ENCODE measurements at regions not wholly inside any gene's neighbourhood (a gene's known extent, or its start where the extent isn't known, plus 50 kb on each side); places are given as distances from the start of the nearest gene placed in this dataset.

- no peak for DNase-seq
These were observed 200.2 kb upstream of the ID4 start for GRCh38 chr6:19637010-19637409.

GRCh38 chr6:19638931-19639330 is 198.2 kb upstream of the ID4 start:
- no peak for DNase-seq

- no peak for DNase-seq
These were observed 193.9 kb upstream of the ID4 start for GRCh38 chr6:19643287-19643686.

GRCh38 chr6:19643713-19644112 is 193.5 kb upstream of the ID4 start:
- DNase-seq = no peak

GRCh38 chr6:19655744-19656143 is 181.4 kb upstream of the ID4 start:
- DNase-seq = no peak

GRCh38 chr6:19660123-19660910 is 176.9 kb upstream of the ID4 start:
- DNase-seq = no peak

- DNase-seq = no peak
These were observed 174.3 kb upstream of the ID4 start for GRCh38 chr6:19662911-19663310.

GRCh38 chr6:19663479-19663878 is 173.7 kb upstream of the ID4 start:
- DNase-seq = no peak

- no peak for DNase-seq
These were observed 173.1 kb upstream of the ID4 start for GRCh38 chr6:19664050-19664449.

- no peak for DNase-seq
These were observed 172.1 kb upstream of the ID4 start for GRCh38 chr6:19664878-19665612.

GRCh38 chr6:19665613-19665909 is 171.6 kb upstream of the ID4 start:
- no peak for DNase-seq

- no peak for DNase-seq
These were observed 168.5 kb upstream of the ID4 start for GRCh38 chr6:19668710-19669109.

GRCh38 chr6:19669206-19669605 is 168.0 kb upstream of the ID4 start:
- no peak for DNase-seq

- no peak for DNase-seq
These were observed 154.3 kb upstream of the ID4 start for GRCh38 chr6:19682859-19683258.

GRCh38 chr6:19690325-19691075 is 146.7 kb upstream of the ID4 start:
- DNase-seq = no peak

GRCh38 chr6:19691465-19692167 is 145.6 kb upstream of the ID4 start:
- DNase-seq = no peak

- DNase-seq = no peak
These were observed 144.5 kb upstream of the ID4 start for GRCh38 chr6:19692506-19693298.

GRCh38 chr6:19694697-19695096 is 142.5 kb upstream of the ID4 start:
- no peak for DNase-seq

GRCh38 chr6:19697744-19698290 is 139.4 kb upstream of the ID4 start:
- DNase-seq = no peak

- DNase-seq = no peak
These were observed 137.2 kb upstream of the ID4 start for GRCh38 chr6:19699932-19700331.

GRCh38 chr6:19705606-19706005 is 131.6 kb upstream of the ID4 start:
- no peak for DNase-seq

- DNase-seq = no peak
These were observed 125.0 kb upstream of the ID4 start for GRCh38 chr6:19712012-19712688.
